CD4-positive, alpha-beta T cell (primary cell): ENCODE measurements at regions not wholly inside any gene's neighbourhood (a gene's known extent, or its start where the extent isn't known, plus 50 kb on each side); places are given as distances from the start of the nearest gene placed in this dataset.

Source experiments
- ATAC-seq: fragments of 200-7000 bp; cut with Tn5 transposase; one replicate; pipeline ENCODE4 v1.10.0; 2022; ENCODE audit warnings: mild to moderate bottlenecking; ENCODE audit not compliant: poor library complexity
- CTCF ChIA-PET: fragments of 350-600 bp; sonication (Branson Sonifier 250); formaldehyde crosslinking; loops from one replicate; lab custom pipeline; 2021; ENCODE audit warnings: antibody characterized with exemption, inconsistent platforms; lab: Charles Lee
- POLR2A ChIA-PET: fragments of 350-600 bp; sonication (Branson Sonifier 250); formaldehyde crosslinking; loops from one replicate; lab custom pipeline; 2021; ENCODE audit warnings: antibody characterized with exemption, inconsistent platforms; lab: Charles Lee
- DNase-seq, 14 experiments: peaks; one replicate each; pipeline ENCODE4 v3.0.0-alpha.2; 2013 to 2020; ENCODE audit warnings: mixed read lengths in 2 of 14
- H3K27ac ChIP-seq, 2 donors: one replicate each; pipeline versions ENCODE4 v1.5.1 to v1.7.0; 2013; ENCODE audit warnings: low read length in 2 of 2, low read depth in 1 of 2, mild to moderate bottlenecking in 1 of 2
- H3K27me3 ChIP-seq, 2 experiments: 1 replicate in 1 of 2; 2 replicates in 1 of 2; pipeline versions ENCODE4 v1.6.1 to v1.7.0; 2013; ENCODE audit warnings: low read length in 2 of 2, control low read depth in 1 of 2, mild to moderate bottlenecking in 1 of 2, moderate library complexity in 1 of 2; ENCODE audit not compliant: insufficient read depth in 2 of 2, control insufficient read depth in 1 of 2
- H3K36me3 ChIP-seq: one replicate; pipeline ENCODE4 v1.6.1; 2013; ENCODE audit warnings: low read length, control low read depth; ENCODE audit not compliant: insufficient read depth
- H3K4me1 ChIP-seq: one replicate; pipeline ENCODE4 v1.6.1; 2013; ENCODE audit warnings: low read length, control low read depth; ENCODE audit not compliant: insufficient read depth
- H3K4me3 ChIP-seq: one replicate; pipeline ENCODE4 v1.5.1; 2013; ENCODE audit warnings: mild to moderate bottlenecking, low read length, moderate library complexity
- H3K9me3 ChIP-seq, 2 experiments: 1 replicate in 1 of 2; 2 replicates in 1 of 2; pipeline versions ENCODE4 v1.6.1 to v1.7.0; 2013; ENCODE audit warnings: low read length in 2 of 2, mild to moderate bottlenecking in 2 of 2, control low read depth in 1 of 2, moderate library complexity in 1 of 2; ENCODE audit not compliant: control insufficient read depth in 1 of 2, insufficient read depth in 1 of 2
- H3K27ac Mint-ChIP-seq: one replicate; pipeline ENCODE4 v1.8.0; 2020; ENCODE audit warnings: mixed read lengths
- H3K27me3 Mint-ChIP-seq: one replicate; pipeline ENCODE4 v1.8.0; 2021; ENCODE audit warnings: mixed read lengths
- H3K36me3 Mint-ChIP-seq: one replicate; pipeline ENCODE4 v1.8.0; 2021; ENCODE audit warnings: low read depth, mixed read lengths
- H3K4me1 Mint-ChIP-seq: one replicate; pipeline ENCODE4 v1.8.0; 2021; ENCODE audit warnings: low read depth, mixed read lengths
- H3K4me3 Mint-ChIP-seq: one replicate; pipeline ENCODE4 v1.8.0; 2020; ENCODE audit warnings: mild to moderate bottlenecking, mixed read lengths
- H3K9me3 Mint-ChIP-seq: one replicate; pipeline ENCODE4 v1.8.0; 2020; ENCODE audit warnings: mixed read lengths
- intact Hi-C, 2 experiments: fragments of 100-400 bp; cut with DNase I in 1 of 2; cut with micrococcal nuclease in 1 of 2; formaldehyde crosslinking; loops; one replicate each; pipeline versions ENCODE4 v1.15.1 to v1.9.0; 2023 to 2025; cut with DNase I, micrococcal nuclease
- TF ChIP-seq, protein P1 (sequence below): fragments of 200-600 bp; IDR thresholded peaks from one replicate; pipeline ENCODE4 v1.8.0; 2022; ENCODE audit warnings: antibody characterized with exemption, mild to moderate bottlenecking

DNA sequence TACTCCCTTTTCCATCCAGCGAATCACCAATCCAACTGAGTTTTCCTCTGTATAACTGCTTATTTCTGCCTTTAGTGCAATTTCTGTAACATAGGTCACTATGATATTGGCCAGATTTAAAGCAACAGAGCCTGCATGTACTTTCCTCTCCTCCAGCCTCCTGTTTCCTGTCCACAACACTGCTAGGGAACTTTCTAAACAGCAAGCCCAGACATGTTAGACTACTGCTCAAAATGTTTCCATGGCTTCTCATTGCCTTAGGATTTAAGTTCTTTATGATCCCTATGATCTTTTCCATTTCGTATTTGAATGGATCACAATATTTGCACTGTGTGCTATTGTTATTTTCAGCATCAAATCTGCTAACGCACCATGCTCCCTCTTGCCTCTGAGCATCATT is 481.7 kb upstream of the SLC10A2 start:
- H3K36me3 ChIP-seq = no peaks in the 10 kb centered on the region
- DNase-seq (no peak), ATAC-seq (no peak)
- H3K4me1 ChIP-seq = no peaks in the 10 kb centered on the region
- H3K4me3 ChIP-seq = no peak overlapping the region
- no peak overlapping the region for H3K27ac ChIP-seq
- intact Hi-C loops = no loop called here
- Mint-ChIP-seq H3K4me1 (no peaks in the 10 kb centered on the region), H3K27ac (no peak overlapping the region), H3K4me3 (no peak overlapping the region), H3K9me3 (peaks cover 16% of the 10 kb centered on the region), H3K36me3 (no peaks in the 10 kb centered on the region), H3K27me3 (no peaks in the 10 kb centered on the region)
- TF ChIP-seq, protein P1, sequence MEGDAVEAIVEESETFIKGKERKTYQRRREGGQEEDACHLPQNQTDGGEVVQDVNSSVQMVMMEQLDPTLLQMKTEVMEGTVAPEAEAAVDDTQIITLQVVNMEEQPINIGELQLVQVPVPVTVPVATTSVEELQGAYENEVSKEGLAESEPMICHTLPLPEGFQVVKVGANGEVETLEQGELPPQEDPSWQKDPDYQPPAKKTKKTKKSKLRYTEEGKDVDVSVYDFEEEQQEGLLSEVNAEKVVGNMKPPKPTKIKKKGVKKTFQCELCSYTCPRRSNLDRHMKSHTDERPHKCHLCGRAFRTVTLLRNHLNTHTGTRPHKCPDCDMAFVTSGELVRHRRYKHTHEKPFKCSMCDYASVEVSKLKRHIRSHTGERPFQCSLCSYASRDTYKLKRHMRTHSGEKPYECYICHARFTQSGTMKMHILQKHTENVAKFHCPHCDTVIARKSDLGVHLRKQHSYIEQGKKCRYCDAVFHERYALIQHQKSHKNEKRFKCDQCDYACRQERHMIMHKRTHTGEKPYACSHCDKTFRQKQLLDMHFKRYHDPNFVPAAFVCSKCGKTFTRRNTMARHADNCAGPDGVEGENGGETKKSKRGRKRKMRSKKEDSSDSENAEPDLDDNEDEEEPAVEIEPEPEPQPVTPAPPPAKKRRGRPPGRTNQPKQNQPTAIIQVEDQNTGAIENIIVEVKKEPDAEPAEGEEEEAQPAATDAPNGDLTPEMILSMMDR = no peak
- CTCF ChIA-PET = no interaction called here
- POLR2A ChIA-PET = no interaction called here
- peaks cover 5 to 10% of the 10 kb centered on the region in 2 experiments for H3K9me3 ChIP-seq
- H3K27me3 ChIP-seq = no peaks in the 10 kb centered on the region

DNA sequence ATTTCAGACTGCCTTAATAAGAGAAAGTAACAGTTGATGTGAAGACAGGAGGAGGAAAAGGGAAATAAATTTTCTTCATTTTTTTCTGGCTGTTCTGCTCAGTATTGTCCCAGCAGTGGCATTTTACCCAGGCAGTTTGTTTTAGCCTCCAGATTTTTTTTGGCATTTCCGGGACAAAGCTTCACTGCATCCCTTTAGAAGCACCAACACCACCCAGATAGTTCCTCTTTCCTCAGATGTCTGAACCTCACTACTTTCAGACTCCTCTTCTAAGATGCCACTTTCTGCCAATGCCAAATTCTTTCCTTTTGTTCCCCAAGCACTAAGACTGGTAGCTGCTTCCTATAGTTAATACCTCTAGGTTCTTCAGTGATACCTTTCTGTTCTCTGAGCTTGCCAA is 480.1 kb upstream of the SLC10A2 start:
- CTCF ChIA-PET = no interaction called here
- Histone ChIP-seq H3K9me3 (peaks cover 5 to 10% of the 10 kb centered on the region in 2 experiments), H3K36me3 (no peaks in the 10 kb centered on the region), H3K27ac (no peak overlapping the region), H3K4me3 (no peak overlapping the region), H3K27me3 (no peaks in the 10 kb centered on the region), H3K4me1 (no peaks in the 10 kb centered on the region)
- Mint-ChIP-seq H3K4me1 (no peaks in the 10 kb centered on the region), H3K27ac (no peak overlapping the region), H3K27me3 (no peaks in the 10 kb centered on the region), H3K4me3 (no peak overlapping the region), H3K36me3 (no peaks in the 10 kb centered on the region), H3K9me3 (peaks cover 16% of the 10 kb centered on the region)
- TF ChIP-seq, protein P1 = no peak
- no peak for ATAC-seq
- POLR2A ChIA-PET = no interaction called here
- intact Hi-C loops = no loop called here
- no peak for DNase-seq

DNA sequence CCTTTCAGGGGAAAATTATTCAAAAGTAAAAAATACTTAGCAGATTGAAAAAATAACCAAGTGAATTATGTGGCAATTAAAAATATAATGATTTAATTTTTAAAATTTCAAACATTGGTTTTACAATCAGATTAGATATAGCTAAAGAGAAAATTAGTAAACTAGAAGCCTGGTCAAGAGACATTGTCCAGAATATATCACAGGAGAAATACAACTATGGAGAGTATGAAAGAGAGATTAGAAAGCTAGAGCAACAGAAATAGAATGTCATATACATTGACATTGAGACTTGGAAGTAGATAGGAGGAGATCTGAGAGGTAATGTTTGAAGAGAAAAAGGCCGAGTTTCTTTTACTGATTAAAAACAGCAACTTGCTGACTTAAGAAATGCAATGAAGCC is 476.4 kb upstream of the SLC10A2 start:
- Mint-ChIP-seq H3K4me1 (no peaks in the 10 kb centered on the region), H3K36me3 (no peaks in the 10 kb centered on the region), H3K9me3 (peaks cover 8% of the 10 kb centered on the region), H3K4me3 (no peak overlapping the region), H3K27me3 (no peaks in the 10 kb centered on the region), H3K27ac (no peak overlapping the region)
- Histone ChIP-seq H3K4me1 (no peaks in the 10 kb centered on the region), H3K36me3 (no peaks in the 10 kb centered on the region), H3K27me3 (no peaks in the 10 kb centered on the region), H3K4me3 (no peak overlapping the region), H3K9me3 (peaks cover 5 to 10% of the 10 kb centered on the region in 2 experiments), H3K27ac (no peak overlapping the region)
- intact Hi-C loops = no loop called here
- CTCF ChIA-PET = no interaction called here
- no peak for ATAC-seq
- DNase-seq = no peak
- POLR2A ChIA-PET = no interaction called here
- TF ChIP-seq, protein P1 = no peak
